Body of pancreas (tissue), 4 donors: ENCODE measurements at regions not wholly inside any gene's neighbourhood (a gene's known extent, or its start where the extent isn't known, plus 50 kb on each side); places are given as distances from the start of the nearest gene placed in this dataset.

Source experiments
- ATAC-seq: fragments of 150-250 bp; one replicate; pipeline ENCODE4 v1.9.1; 2016
- DNase-seq, 4 donors: peaks; one replicate each; pipeline ENCODE4 v3.0.0-alpha.2; 2019
- H3K27ac ChIP-seq, 4 donors: fragments of 200-600 bp; sonication (generic); 1 replicate in 3 of 4; 2 replicates in 1 of 4; pipeline versions ENCODE4 v1.5.1 to v1.6.1; 2016 to 2019; ENCODE audit warnings: mild to moderate bottlenecking in 1 of 4, mixed read lengths in 1 of 4, moderate library complexity in 1 of 4
- H3K27me3 ChIP-seq, 2 donors: fragments of 200-600 bp; sonication (generic); one replicate each; pipeline ENCODE4 v1.6.0; 2016; ENCODE audit warnings: mild to moderate bottlenecking in 1 of 2
- H3K36me3 ChIP-seq, 2 donors: fragments of 200-600 bp; sonication (generic); replicated peaks in 1 of 2; 2 replicates each; pipeline ENCODE4 v1.5.1; 2016; ENCODE audit warnings: low read depth in 2 of 2; ENCODE audit not compliant: insufficient read depth in 1 of 2
- H3K4me1 ChIP-seq: fragments of 200-600 bp; sonication (generic); one replicate; pipeline ENCODE4 v1.6.0; 2016
- H3K4me3 ChIP-seq, 2 donors: fragments of 200-600 bp; sonication (generic); 1 replicate in 1 of 2; 2 replicates in 1 of 2; pipeline ENCODE4 v1.5.1; 2016 to 2019
- H3K9me3 ChIP-seq, 3 donors: fragments of 200-600 bp; sonication (generic); 1 replicate in 2 of 3; 2 replicates in 1 of 3; pipeline ENCODE4 v1.5.1; 2016
- CTCF ChIP-seq, 7 experiments: fragments of 450-650 bp in 4 of 7; fragments of 200-600 bp in 3 of 7; sonication (generic) in 3 of 7; IDR thresholded peaks; one replicate each; pipeline ENCODE4 v1.5.1; 2016 to 2019; ENCODE audit warnings: antibody characterized with exemption in 7 of 7
- POLR2A ChIP-seq, 3 donors: fragments of 450-650 bp; IDR thresholded peaks; one replicate each; pipeline ENCODE4 v1.6.1; 2016; ENCODE audit warnings: antibody characterized with exemption in 3 of 3, mild to moderate bottlenecking in 2 of 3
- WGBS, 2 donors: methylation state at CpG; one replicate each; pipeline ENCODE4 v1.1.5; 2017; 5-methylcytosine and 5-hydroxymethylcytosine counted together
- intact Hi-C: fragments of 100-400 bp; cut with DNase I; formaldehyde crosslinking; loops from one replicate; pipeline ENCODE4 v1.15.1; 2023

GRCh38 chr2:118321432-118322105 lies 233.3 kb downstream of the INSIG2 start:
- WGBS, 2 donors: 20 to 23% methylated on average over 5 of the region's 5 CpGs
- intact Hi-C loops: no loop called here

GRCh38 chr2:118320658-118321057 lies 232.4 kb downstream of the INSIG2 start:
- DNase-seq: no peak
- no peaks in the 10 kb centered on the region for H3K27me3 ChIP-seq
- no peak overlapping the region for H3K27ac ChIP-seq
- TF ChIP-seq CTCF (IDR thresholded peaks at IDR 0.05) (no peak), POLR2A (IDR thresholded peaks at IDR 0.05) (no peak)
- ATAC-seq: no peak
- WGBS, 2 donors: 73 to 78% methylated on average over 4 of the region's 4 CpGs
- H3K36me3 ChIP-seq: no peaks in the 10 kb centered on the region
- H3K4me1 ChIP-seq: no peaks in the 10 kb centered on the region
- H3K9me3 ChIP-seq: no peaks in the 10 kb centered on the region
- H3K4me3 ChIP-seq: no peak overlapping the region
- intact Hi-C loops: no loop called here

More at GRCh38 chr2:118321432-118322105, 233.3 kb downstream of the INSIG2 start:
- no peaks in the 10 kb centered on the region for H3K4me1 ChIP-seq
- H3K36me3 ChIP-seq: no peaks in the 10 kb centered on the region
- no peak overlapping the region for H3K27ac ChIP-seq
- DNase-seq (peak in 2 of 4 donors; percentile 11 to 19), ATAC-seq (no peak)
- TF ChIP-seq CTCF (IDR thresholded peaks at IDR 0.05) (peak in 1 of 7 experiments; percentile 15), POLR2A (IDR thresholded peaks at IDR 0.05) (no peak)
- no peak overlapping the region for H3K4me3 ChIP-seq
- no peaks in the 10 kb centered on the region for H3K9me3 ChIP-seq
- H3K27me3 ChIP-seq: no peaks in the 10 kb centered on the region

GRCh38 chr2:118320196-118320595 lies 231.9 kb downstream of the INSIG2 start:
- TF ChIP-seq POLR2A (IDR thresholded peaks at IDR 0.05) (no peak), CTCF (IDR thresholded peaks at IDR 0.05) (no peak)
- intact Hi-C loops: no loop called here
- no peak overlapping the region for H3K4me3 ChIP-seq
- no peaks in the 10 kb centered on the region for H3K9me3 ChIP-seq
- H3K36me3 ChIP-seq: no peaks in the 10 kb centered on the region
- ATAC-seq (no peak), DNase-seq (no peak)
- H3K27me3 ChIP-seq: no peaks in the 10 kb centered on the region
- H3K27ac ChIP-seq: no peak overlapping the region
- WGBS, 2 donors: 53 to 79% methylated on average over 6 of the region's 6 CpGs
- no peaks in the 10 kb centered on the region for H3K4me1 ChIP-seq

GRCh38 chr2:118319271-118319684 lies 231.0 kb downstream of the INSIG2 start:
- Histone ChIP-seq H3K27me3 (no peaks in the 10 kb centered on the region), H3K4me3 (no peak overlapping the region), H3K36me3 (no peaks in the 10 kb centered on the region), H3K9me3 (no peaks in the 10 kb centered on the region), H3K4me1 (no peaks in the 10 kb centered on the region), H3K27ac (no peak overlapping the region)
- no peak for ATAC-seq
- no peak for TF ChIP-seq CTCF (IDR thresholded peaks at IDR 0.05)
- no peak for TF ChIP-seq POLR2A (IDR thresholded peaks at IDR 0.05)
- 43 to 44% methylated on average over 4 of the region's 4 CpGs for WGBS, 2 donors
- no peak for DNase-seq
- intact Hi-C loops: no loop called here

- no peaks in the 10 kb centered on the region for H3K27me3 ChIP-seq
- intact Hi-C loops: no loop called here
- TF ChIP-seq POLR2A (IDR thresholded peaks at IDR 0.05) (no peak), CTCF (IDR thresholded peaks at IDR 0.05) (no peak)
- DNase-seq (no peak), ATAC-seq (no peak)
- H3K36me3 ChIP-seq: no peaks in the 10 kb centered on the region
- no peak overlapping the region for H3K4me3 ChIP-seq
- no peaks in the 10 kb centered on the region for H3K9me3 ChIP-seq
- H3K27ac ChIP-seq: no peak overlapping the region
- H3K4me1 ChIP-seq: peaks cover 4% of the 10 kb centered on the region
- WGBS, 2 donors: 67 to 71% methylated on average over 5 of the region's 5 CpGs
These were observed 227.3 kb downstream of the INSIG2 start for GRCh38 chr2:118315606-118316005.
